Endothelial cell of umbilical vein (primary cell): ENCODE measurements at regions not wholly inside any gene's neighbourhood (a gene's known extent, or its start where the extent isn't known, plus 50 kb on each side); places are given as distances from the start of the nearest gene placed in this dataset.

ENCODE experiments used
- BruUV-seq: library from RNA; stranded (reverse); fragments of 400-500 nt; replicated peaks from 2 replicates; lab custom pipeline; 2021; lab: Mats Ljungman, UMichigan
- CTCF ChIA-PET: fragments of 300-600, 350-600 bp; sonication (Branson Sonifier 250); formaldehyde crosslinking; loops from one replicate; lab custom pipeline; 2021; ENCODE audit warnings: antibody characterized with exemption, inconsistent platforms; lab: Charles Lee
- POLR2A ChIA-PET: fragments of 300-600, 350-600 bp; sonication (Branson Sonifier 250); formaldehyde crosslinking; loops from one replicate; lab custom pipeline; 2021; ENCODE audit warnings: antibody characterized with exemption, inconsistent platforms; lab: Charles Lee
- DNase-seq: peaks from one replicate; pipeline ENCODE4 v3.0.0-alpha.2; 2011; ENCODE audit warnings: low read depth, low spot score
- FAIRE-seq: peaks from 2 replicates; lab custom pipeline; 2011; peaks lifted over from hg19 to GRCh38; lab: Jason Lieb, UNC
- H2AFZ ChIP-seq: 2 replicates; pipeline ENCODE4 v1.6.0; 2012; ENCODE audit warnings: low read depth, low read length, control low read depth, inconsistent platforms
- H3K27ac ChIP-seq: 2 replicates; pipeline ENCODE4 v1.5.1; 2011; ENCODE audit warnings: low read depth, mild to moderate bottlenecking, control low read depth, low read length, moderate library complexity; ENCODE audit not compliant: insufficient read depth
- H3K27me3 ChIP-seq, 2 experiments: 2 replicates each; pipeline versions ENCODE4 v1.6.0 to v1.6.1; 2011; ENCODE audit warnings: low read length in 2 of 2, mixed read lengths in 1 of 2; ENCODE audit not compliant: control insufficient read depth in 2 of 2, insufficient read depth in 2 of 2
- H3K36me3 ChIP-seq, 2 experiments: 2 replicates in 1 of 2; 3 replicates in 1 of 2; pipeline ENCODE4 v1.5.1; 2011; ENCODE audit warnings: low read length in 2 of 2, mild to moderate bottlenecking in 1 of 2, moderate library complexity in 1 of 2; ENCODE audit not compliant: control insufficient read depth in 2 of 2, insufficient read depth in 2 of 2; ENCODE audit errors: extremely low read depth in 1 of 2
- H3K4me1 ChIP-seq: 3 replicates; pipeline ENCODE4 v1.5.1; 2011; ENCODE audit warnings: mild to moderate bottlenecking, low read length; ENCODE audit not compliant: control insufficient read depth, insufficient read depth; ENCODE audit errors: extremely low read depth
- H3K4me2 ChIP-seq: 2 replicates; pipeline ENCODE4 v1.6.1; 2011; ENCODE audit warnings: low read length, control low read depth, mixed read lengths; ENCODE audit not compliant: insufficient read depth
- H3K4me3 ChIP-seq, 3 experiments: fragments of 200-600 bp in 1 of 3; sonication (generic), shearing (Covaris generic) in 1 of 3; replicated peaks in 1 of 3; 2 replicates each; pipeline ENCODE4 v1.5.1; 2011 to 2016; ENCODE audit warnings: control low read depth in 3 of 3, low read length in 3 of 3, mild to moderate bottlenecking in 2 of 3, inconsistent platforms in 1 of 3, low read depth in 1 of 3, moderate library complexity in 1 of 3; ENCODE audit not compliant: insufficient read depth in 1 of 3
- H3K79me2 ChIP-seq: 2 replicates; pipeline ENCODE4 v1.6.0; 2012; ENCODE audit warnings: low read length, inconsistent platforms; ENCODE audit not compliant: control insufficient read depth, insufficient read depth
- H3K9ac ChIP-seq: replicated peaks from 2 replicates; pipeline ENCODE3; 2011; ENCODE audit warnings: low read length, control low read depth; ENCODE audit not compliant: insufficient read depth; ENCODE audit errors: extremely low read depth
- H3K9me1 ChIP-seq: replicated peaks from 3 replicates; pipeline ENCODE4 v1.6.0; 2011; ENCODE audit warnings: mild to moderate bottlenecking, low read length; ENCODE audit not compliant: control insufficient read depth, insufficient read depth; ENCODE audit errors: extremely low read depth
- H3K9me3 ChIP-seq: replicated peaks from 2 replicates; pipeline ENCODE4 v1.5.1; 2012; ENCODE audit warnings: low read length, inconsistent platforms; ENCODE audit not compliant: control insufficient read depth, insufficient read depth
- H4K20me1 ChIP-seq: replicated peaks from 2 replicates; pipeline ENCODE3; 2011; ENCODE audit warnings: mild to moderate bottlenecking, low read length; ENCODE audit not compliant: control insufficient read depth, insufficient read depth; ENCODE audit errors: extremely low read depth
- EZH2 ChIP-seq: IDR thresholded peaks from 2 replicates; pipeline ENCODE4 v1.6.1; 2012; ENCODE audit warnings: borderline replicate concordance, low read depth, mild to moderate bottlenecking, moderate library complexity, low read length, inconsistent platforms; ENCODE audit not compliant: severe bottlenecking
- FOS ChIP-seq: IDR thresholded peaks from 2 replicates; pipeline ENCODE4 v1.6.1; 2011; ENCODE audit warnings: mild to moderate bottlenecking, low read length, moderate library complexity, borderline replicate concordance; ENCODE audit not compliant: insufficient read depth
- GATA2 ChIP-seq: IDR thresholded peaks from 2 replicates; pipeline ENCODE4 v1.7.0; 2011; ENCODE audit warnings: low read depth, mild to moderate bottlenecking, moderate library complexity, mixed read lengths, low read length; ENCODE audit not compliant: insufficient read length, insufficient read depth
- JUN ChIP-seq: IDR thresholded peaks from 2 replicates; pipeline ENCODE4 v1.6.1; 2011; ENCODE audit warnings: borderline replicate concordance, low read depth; ENCODE audit not compliant: insufficient read length, insufficient read depth
- MAX ChIP-seq: IDR thresholded peaks from 2 replicates; pipeline ENCODE4 v1.6.1; 2011; ENCODE audit not compliant: insufficient read depth, insufficient read length
- MYC ChIP-seq: IDR thresholded peaks from one replicate; pipeline ENCODE4 v1.6.1; 2011; ENCODE audit warnings: mild to moderate bottlenecking, low read depth, low read length
- POLR2AphosphoS5 ChIP-seq: IDR thresholded peaks from 2 replicates; pipeline ENCODE4 v1.6.1; 2012; ENCODE audit warnings: low read depth, mild to moderate bottlenecking, control low read depth, low read length, moderate library complexity; ENCODE audit not compliant: insufficient read depth
- dilution Hi-C: fragments of 300-500 bp; cut with MboI; formaldehyde crosslinking; loops from one replicate; pipeline ENCODE4 v1.15.0; 2019; ENCODE audit warnings: low sequenced_read_pairs; ENCODE audit not compliant: extremely low pct_ligation_motif_present
- intact Hi-C: fragments of 100-400 bp; cut with micrococcal nuclease; formaldehyde crosslinking; loops from one replicate; pipeline ENCODE4 v1.10.0; 2022
- TF ChIP-seq, protein P1 (sequence below), 2 donors: IDR thresholded peaks; 1 replicate in 1 of 2; 2 replicates in 1 of 2; pipeline ENCODE4 v1.5.1; 2011; ENCODE audit warnings: low read length in 2 of 2, mild to moderate bottlenecking in 2 of 2, moderate library complexity in 2 of 2, control low read depth in 1 of 2, inconsistent platforms in 1 of 2, low read depth in 1 of 2; ENCODE audit not compliant: insufficient read depth in 1 of 2; ENCODE audit errors: extremely low read depth in 1 of 2

DNA sequence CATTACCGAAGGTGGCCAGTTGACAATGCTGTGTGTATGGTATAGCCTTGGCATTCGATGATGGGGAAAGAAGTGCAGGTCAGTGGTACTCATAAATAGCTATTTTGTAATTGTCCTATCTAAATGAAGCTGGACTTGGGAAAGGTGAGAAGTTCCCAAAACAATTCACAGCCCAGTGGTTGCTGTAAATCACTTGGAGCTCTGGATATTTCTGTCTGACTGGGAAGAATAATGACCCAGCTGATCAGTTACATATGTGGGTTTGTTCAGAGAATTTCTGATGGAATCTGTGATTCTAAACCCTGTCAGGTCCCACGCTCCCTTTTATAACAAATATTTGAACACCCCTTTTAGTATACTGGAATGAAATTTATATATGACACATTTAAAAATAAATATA is 133.9 kb upstream of the PFN2 start:
- intact Hi-C loops (no loop called here), dilution Hi-C loops (no loop called here)
- no peak overlapping the region for H3K9ac ChIP-seq
- peaks cover 2 to 4% of the 10 kb centered on the region in 2 experiments for H3K27me3 ChIP-seq
- no peak for TF ChIP-seq EZH2
- TF ChIP-seq POLR2AphosphoS5, result no peak
- no peak for TF ChIP-seq MAX
- TF ChIP-seq FOS, result no peak
- no peak for TF ChIP-seq JUN
- no peak for TF ChIP-seq MYC
- TF ChIP-seq GATA2, result no peak
- TF ChIP-seq, protein P1, sequence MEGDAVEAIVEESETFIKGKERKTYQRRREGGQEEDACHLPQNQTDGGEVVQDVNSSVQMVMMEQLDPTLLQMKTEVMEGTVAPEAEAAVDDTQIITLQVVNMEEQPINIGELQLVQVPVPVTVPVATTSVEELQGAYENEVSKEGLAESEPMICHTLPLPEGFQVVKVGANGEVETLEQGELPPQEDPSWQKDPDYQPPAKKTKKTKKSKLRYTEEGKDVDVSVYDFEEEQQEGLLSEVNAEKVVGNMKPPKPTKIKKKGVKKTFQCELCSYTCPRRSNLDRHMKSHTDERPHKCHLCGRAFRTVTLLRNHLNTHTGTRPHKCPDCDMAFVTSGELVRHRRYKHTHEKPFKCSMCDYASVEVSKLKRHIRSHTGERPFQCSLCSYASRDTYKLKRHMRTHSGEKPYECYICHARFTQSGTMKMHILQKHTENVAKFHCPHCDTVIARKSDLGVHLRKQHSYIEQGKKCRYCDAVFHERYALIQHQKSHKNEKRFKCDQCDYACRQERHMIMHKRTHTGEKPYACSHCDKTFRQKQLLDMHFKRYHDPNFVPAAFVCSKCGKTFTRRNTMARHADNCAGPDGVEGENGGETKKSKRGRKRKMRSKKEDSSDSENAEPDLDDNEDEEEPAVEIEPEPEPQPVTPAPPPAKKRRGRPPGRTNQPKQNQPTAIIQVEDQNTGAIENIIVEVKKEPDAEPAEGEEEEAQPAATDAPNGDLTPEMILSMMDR (IDR thresholded peaks at IDR 0.05; ENCODE audit: extremely low read depth in 1 of 2, insufficient read depth in 1 of 2, low read depth in 1 of 2, low read length in 2 of 2), result no peak
- H2AFZ ChIP-seq, result no peak overlapping the region
- DNase-seq (no peak), FAIRE-seq (no peak)
- no peaks in the 10 kb centered on the region for H3K4me1 ChIP-seq
- ChIA-PET CTCF (interaction anchor here (0.8 kb wide), 1 partner anchor 80 kb away, joined by 3 read pairs; no protein-coding TSS in a partner anchor), POLR2A (no interaction called here)
- H4K20me1 ChIP-seq, result no peaks in the 10 kb centered on the region
- no peaks in the 10 kb centered on the region for H3K79me2 ChIP-seq
- no peak overlapping the region for H3K4me2 ChIP-seq
- no peaks in the 10 kb centered on the region for H3K9me3 ChIP-seq
- no TSS peak for BruUV-seq
- no peaks in the 10 kb centered on the region for H3K36me3 ChIP-seq
- no peak overlapping the region for H3K27ac ChIP-seq
- H3K4me3 ChIP-seq, result no peak overlapping the region
- no peaks in the 10 kb centered on the region for H3K9me1 ChIP-seq
